B cell (primary cell): ENCODE measurements at regions not wholly inside any gene's neighbourhood (a gene's known extent, or its start where the extent isn't known, plus 50 kb on each side); places are given as distances from the start of the nearest gene placed in this dataset.

Experiments
- ATAC-seq: fragments of 200-7000 bp; cut with Tn5 transposase; one replicate; pipeline ENCODE4 v1.10.0; 2021; ENCODE audit warnings: low read depth, mild to moderate bottlenecking, moderate number of reproducible peaks, moderate library complexity
- CTCF ChIA-PET: fragments of 350-600 bp; sonication (Branson Sonifier 250); formaldehyde crosslinking; loops from one replicate; lab custom pipeline; 2021; ENCODE audit warnings: antibody characterized with exemption, inconsistent platforms; lab: Charles Lee
- POLR2A ChIA-PET: fragments of 350-600 bp; sonication (Branson Sonifier 250); formaldehyde crosslinking; loops from one replicate; lab custom pipeline; 2021; ENCODE audit warnings: antibody characterized with exemption; lab: Charles Lee
- DNase-seq: peaks from one replicate; pipeline ENCODE4 v3.0.0; 2013
- H2AFZ ChIP-seq: 2 replicates; pipeline ENCODE4 v1.6.1; 2012; ENCODE audit warnings: mild to moderate bottlenecking, low read depth, low read length; ENCODE audit not compliant: insufficient read depth, poor library complexity, severe bottlenecking
- H3K27ac ChIP-seq, 2 donors: 1 replicate in 1 of 2; 2 replicates in 1 of 2; pipeline ENCODE4 v1.5.1; 2012 to 2013; ENCODE audit warnings: low read length in 2 of 2, mild to moderate bottlenecking in 2 of 2, moderate library complexity in 1 of 2
- H3K27me3 ChIP-seq, 4 experiments: fragments of 200-600 bp in 1 of 4; sonication (generic) in 1 of 4; replicated peaks in 1 of 4; 1 replicate in 2 of 4; 2 replicates in 2 of 4; pipeline versions ENCODE4 v1.6.1 to v1.7.0; 2013 to 2016; ENCODE audit warnings: low read length in 3 of 4, mild to moderate bottlenecking in 2 of 4, mixed read lengths in 1 of 4, moderate library complexity in 1 of 4; ENCODE audit not compliant: insufficient read depth in 4 of 4, control insufficient read depth in 3 of 4; ENCODE audit errors: control extremely low read depth in 1 of 4
- H3K36me3 ChIP-seq, 2 experiments: replicated peaks in 1 of 2; 1 replicate in 1 of 2; 2 replicates in 1 of 2; pipeline versions ENCODE4 v1.6.1 to v1.7.1; 2013; ENCODE audit warnings: low read length in 1 of 2; ENCODE audit not compliant: insufficient read depth in 2 of 2, control insufficient read depth in 1 of 2; ENCODE audit errors: control extremely low read depth in 1 of 2, extremely low read depth in 1 of 2
- H3K4me1 ChIP-seq, 2 donors: fragments of 200-600 bp in 1 of 2; sonication (generic) in 1 of 2; 1 replicate in 1 of 2; 2 replicates in 1 of 2; pipeline versions ENCODE4 v1.5.1 to v1.6.1; 2013 to 2017; ENCODE audit warnings: low read length in 2 of 2; ENCODE audit not compliant: control insufficient read depth in 2 of 2, insufficient read depth in 2 of 2
- H3K4me2 ChIP-seq: replicated peaks from 2 replicates; pipeline ENCODE3; 2012; ENCODE audit warnings: mild to moderate bottlenecking, low read depth, low read length; ENCODE audit not compliant: poor library complexity, severe bottlenecking
- H3K4me3 ChIP-seq, 5 experiments: fragments of 200-600 bp in 1 of 5; sonication (generic) in 1 of 5; 1 replicate in 3 of 5; 2 replicates in 2 of 5; pipeline versions ENCODE4 v1.5.1 to v1.7.0; 2011 to 2016; ENCODE audit warnings: low read length in 4 of 5, mild to moderate bottlenecking in 4 of 5, low read depth in 2 of 5, control low read depth in 1 of 5, moderate library complexity in 1 of 5; ENCODE audit not compliant: insufficient read depth in 1 of 5; ENCODE audit errors: control extremely low read depth in 1 of 5, extremely low read depth in 1 of 5
- H3K79me2 ChIP-seq: fragments of 200-600 bp; sonication (generic); one replicate; pipeline ENCODE4 v1.6.0; 2016; ENCODE audit warnings: low read length; ENCODE audit not compliant: control insufficient read depth, insufficient read depth
- H3K9ac ChIP-seq: fragments of 200-600 bp; sonication (generic); 2 replicates; pipeline ENCODE4 v1.6.1; 2017; ENCODE audit warnings: mild to moderate bottlenecking, low read length, moderate library complexity
- H3K9me3 ChIP-seq, 3 donors: one replicate each; pipeline versions ENCODE4 v1.6.1 to v1.7.1; 2013; ENCODE audit warnings: low read length in 2 of 3; ENCODE audit not compliant: control insufficient read depth in 2 of 3, insufficient read depth in 1 of 3; ENCODE audit errors: control extremely low read depth in 1 of 3
- H4K20me1 ChIP-seq: 2 replicates; pipeline ENCODE4 v1.6.0; 2012; ENCODE audit warnings: mild to moderate bottlenecking, low read length; ENCODE audit not compliant: insufficient read depth, control insufficient read depth, poor library complexity, severe bottlenecking
- H3K27ac Mint-ChIP-seq: one replicate; pipeline ENCODE4 v1.8.0; 2021; ENCODE audit warnings: mixed read lengths
- H3K27me3 Mint-ChIP-seq: one replicate; pipeline ENCODE4 v1.8.0; 2021; ENCODE audit warnings: mixed read lengths
- H3K4me1 Mint-ChIP-seq: one replicate; pipeline ENCODE4 v1.8.0; 2021; ENCODE audit warnings: mixed read lengths
- H3K4me3 Mint-ChIP-seq: one replicate; pipeline ENCODE4 v1.8.0; 2021; ENCODE audit warnings: mixed read lengths
- H3K9me3 Mint-ChIP-seq: one replicate; pipeline ENCODE4 v1.8.0; 2022; ENCODE audit warnings: mixed read lengths; ENCODE audit not compliant: insufficient read depth
- EZH2 ChIP-seq: IDR thresholded peaks from 2 replicates; pipeline ENCODE4 v1.6.1; 2012; ENCODE audit warnings: borderline replicate concordance, low read depth, mild to moderate bottlenecking, moderate library complexity, low read length; ENCODE audit not compliant: insufficient read depth, poor library complexity, severe bottlenecking
- WGBS: methylation state at CpG from one replicate; pipeline ENCODE4 v1.1.5; 2013; ENCODE audit warnings: missing lambda C conversion rate; ENCODE audit not compliant: insufficient coverage; 5-methylcytosine and 5-hydroxymethylcytosine counted together
- intact Hi-C: fragments of 100-400 bp; cut with micrococcal nuclease; formaldehyde crosslinking; loops from one replicate; pipeline ENCODE4 v1.10.0; 2022
- TF ChIP-seq, protein P1 (sequence below): fragments of 200-600 bp; IDR thresholded peaks from one replicate; pipeline ENCODE4 v1.8.0; 2022; ENCODE audit warnings: antibody characterized with exemption, mild to moderate bottlenecking

DNA sequence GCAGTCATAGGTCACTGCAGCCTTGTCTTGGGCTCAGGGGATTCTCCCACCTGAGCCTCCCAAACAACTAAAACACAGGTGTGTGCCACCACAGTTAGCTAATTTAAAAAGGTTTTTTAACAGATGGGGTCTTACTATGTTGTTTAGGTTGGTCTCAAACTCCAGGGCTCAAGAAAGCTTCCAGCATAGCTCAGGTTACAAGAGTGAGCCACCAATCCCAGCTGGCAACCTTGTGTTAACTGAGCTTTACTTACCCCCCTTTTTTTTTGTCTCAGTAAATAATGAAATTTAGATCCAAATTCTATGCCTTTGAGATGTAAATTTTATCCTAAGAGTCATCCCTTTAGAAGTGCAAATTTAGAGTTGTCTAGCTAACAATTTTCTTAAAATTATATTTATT lies 103.9 kb upstream of the OLFM3 start:
- intact Hi-C loops: no loop called here
- Mint-ChIP-seq H3K27me3 (no peaks in the 10 kb centered on the region), H3K9me3 (no peaks in the 10 kb centered on the region), H3K4me3 (no peak overlapping the region), H3K27ac (no peak overlapping the region), H3K4me1 (no peaks in the 10 kb centered on the region)
- Histone ChIP-seq H3K27me3 (no peaks in the 10 kb centered on the region), H3K27ac (no peak overlapping the region), H3K4me2 (no peak overlapping the region), H3K36me3 (no peaks in the 10 kb centered on the region), H3K4me3 (no peak overlapping the region), H2AFZ (no peak overlapping the region), H3K4me1 (no peaks in the 10 kb centered on the region), H3K79me2 (no peaks in the 10 kb centered on the region), H4K20me1 (no peaks in the 10 kb centered on the region), H3K9ac (no peak overlapping the region), H3K9me3 (no peaks in the 10 kb centered on the region)
- no peak for DNase-seq
- ChIA-PET CTCF (no interaction called here), POLR2A (no interaction called here)
- no peak for TF ChIP-seq EZH2
- TF ChIP-seq, protein P1, sequence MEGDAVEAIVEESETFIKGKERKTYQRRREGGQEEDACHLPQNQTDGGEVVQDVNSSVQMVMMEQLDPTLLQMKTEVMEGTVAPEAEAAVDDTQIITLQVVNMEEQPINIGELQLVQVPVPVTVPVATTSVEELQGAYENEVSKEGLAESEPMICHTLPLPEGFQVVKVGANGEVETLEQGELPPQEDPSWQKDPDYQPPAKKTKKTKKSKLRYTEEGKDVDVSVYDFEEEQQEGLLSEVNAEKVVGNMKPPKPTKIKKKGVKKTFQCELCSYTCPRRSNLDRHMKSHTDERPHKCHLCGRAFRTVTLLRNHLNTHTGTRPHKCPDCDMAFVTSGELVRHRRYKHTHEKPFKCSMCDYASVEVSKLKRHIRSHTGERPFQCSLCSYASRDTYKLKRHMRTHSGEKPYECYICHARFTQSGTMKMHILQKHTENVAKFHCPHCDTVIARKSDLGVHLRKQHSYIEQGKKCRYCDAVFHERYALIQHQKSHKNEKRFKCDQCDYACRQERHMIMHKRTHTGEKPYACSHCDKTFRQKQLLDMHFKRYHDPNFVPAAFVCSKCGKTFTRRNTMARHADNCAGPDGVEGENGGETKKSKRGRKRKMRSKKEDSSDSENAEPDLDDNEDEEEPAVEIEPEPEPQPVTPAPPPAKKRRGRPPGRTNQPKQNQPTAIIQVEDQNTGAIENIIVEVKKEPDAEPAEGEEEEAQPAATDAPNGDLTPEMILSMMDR: no peak
- no peak for ATAC-seq

DNA sequence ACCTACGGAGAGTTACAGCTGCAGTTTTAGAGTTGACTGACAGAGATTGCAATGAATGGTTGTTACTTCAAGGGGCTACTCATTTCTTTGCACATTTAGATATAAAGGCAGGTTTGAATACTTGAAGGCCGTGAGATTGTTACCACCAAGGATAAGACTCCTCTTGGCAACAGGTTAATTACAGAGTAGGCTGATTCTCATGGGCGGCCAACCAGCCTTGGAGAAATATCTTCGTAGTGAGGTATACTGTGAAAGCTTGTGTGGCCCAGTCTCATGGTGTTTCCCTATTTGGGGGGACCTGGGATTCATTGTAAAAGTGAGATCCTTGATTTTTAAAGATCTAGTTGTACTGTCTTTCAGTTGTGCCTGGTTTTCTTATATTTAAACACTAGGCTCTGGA lies 103.2 kb upstream of the OLFM3 start:
- POLR2A ChIA-PET: no interaction called here
- no peaks in the 10 kb centered on the region for H3K9me3 ChIP-seq
- H3K4me1 Mint-ChIP-seq: no peaks in the 10 kb centered on the region

More for the DNA sequence above, 103.2 kb upstream of the OLFM3 start:
- Histone ChIP-seq H3K27ac (no peak overlapping the region), H4K20me1 (no peaks in the 10 kb centered on the region), H3K4me3 (no peak overlapping the region), H2AFZ (no peak overlapping the region), H3K79me2 (no peaks in the 10 kb centered on the region), H3K27me3 (no peaks in the 10 kb centered on the region), H3K4me2 (no peak overlapping the region), H3K4me1 (no peaks in the 10 kb centered on the region), H3K36me3 (no peaks in the 10 kb centered on the region), H3K9ac (no peak overlapping the region)
- Mint-ChIP-seq H3K27ac (no peak overlapping the region), H3K4me3 (no peak overlapping the region), H3K9me3 (no peaks in the 10 kb centered on the region), H3K27me3 (no peaks in the 10 kb centered on the region)
- CTCF ChIA-PET: no interaction called here
- WGBS: 82% methylated on average over 2 of the region's 4 CpGs
- intact Hi-C loops: no loop called here
- ATAC-seq (no peak), DNase-seq (no peak)
- no peak for TF ChIP-seq EZH2
- TF ChIP-seq, protein P1: no peak
